ENCODE measurements at regions not wholly inside any gene's neighbourhood (a gene's known extent, or its start where the extent isn't known, plus 50 kb on each side); places are given as distances from the start of the nearest gene placed in this dataset.
"Not testable (repeated sequence)": the region's sequence is repeated elsewhere in the genome, so short reads cannot be mapped to it uniquely, and the experiment has no call there.

DNA sequence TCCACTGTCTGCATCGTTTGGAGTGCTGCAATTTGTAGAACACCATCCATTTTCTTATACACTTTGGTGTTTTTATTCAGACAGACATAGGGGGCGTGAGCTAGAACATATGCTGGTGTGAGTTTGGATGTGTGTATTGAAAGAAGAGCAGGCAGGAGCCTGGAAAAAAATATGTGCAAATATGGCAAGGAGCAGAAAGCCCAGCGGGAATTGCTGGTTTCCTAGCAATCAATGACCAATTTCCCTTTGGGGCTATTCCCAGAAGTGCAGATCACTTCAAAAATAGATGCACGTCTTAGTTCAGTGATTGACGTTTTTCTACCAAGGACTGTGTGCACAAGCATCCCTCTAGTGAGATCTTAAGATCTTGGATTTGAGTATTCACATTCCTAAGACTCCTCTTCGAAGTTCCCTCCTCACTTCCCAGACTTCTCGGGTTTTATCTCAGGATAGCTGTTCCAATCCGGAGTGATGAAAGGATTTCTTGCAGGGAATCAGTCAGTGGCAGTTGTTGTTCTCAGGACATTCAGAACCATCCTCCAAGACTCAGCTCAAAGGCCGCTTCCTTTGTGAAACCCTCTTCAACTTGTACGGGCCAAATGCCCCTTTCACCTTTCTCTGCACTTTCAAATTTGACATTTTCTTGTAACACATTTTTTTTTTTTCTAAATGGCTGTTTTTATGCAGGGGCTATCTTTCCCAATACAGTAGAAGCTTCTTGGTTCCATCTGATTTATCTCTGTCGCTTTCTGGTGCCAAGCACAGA, 268.7 kb upstream of the ASIC2 start:
- peaks cover 5% of the 10 kb centered on the region for H3K27me3 Mint-ChIP-seq
- POLR2A ChIA-PET: no interaction called here

DNA sequence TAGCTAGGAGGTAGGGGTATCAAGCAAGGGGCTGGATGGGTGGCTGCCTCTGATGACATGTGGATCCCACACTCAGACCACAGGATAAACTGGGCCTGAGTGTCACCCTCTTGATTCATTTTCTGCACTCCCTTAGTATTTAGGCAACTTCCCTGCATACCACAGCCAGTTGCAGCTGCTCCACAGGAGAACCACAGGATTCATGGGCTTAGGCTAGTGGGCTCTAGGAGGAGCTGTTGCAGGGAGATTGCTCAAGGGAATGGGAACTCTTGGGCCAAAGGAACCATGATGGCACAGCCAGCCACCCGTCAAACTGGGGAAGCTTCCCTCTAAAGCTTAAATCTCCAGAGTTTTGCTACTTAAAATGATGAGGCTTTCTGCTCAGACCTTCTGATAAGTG, 269.7 kb upstream of the ASIC2 start:
- DNase-seq: no peak
- no peaks in the 10 kb centered on the region for H3K4me1 Mint-ChIP-seq (ENCODE audit: low read depth)
- peaks cover 3% of the 10 kb centered on the region for H3K9me3 Mint-ChIP-seq
- H3K4me3 Mint-ChIP-seq: no peak overlapping the region
- no peak overlapping the region for H3K27ac Mint-ChIP-seq
- peaks cover 5% of the 10 kb centered on the region for H3K27me3 Mint-ChIP-seq
- intact Hi-C loops (cut with micrococcal nuclease): no loop called here
- ChIA-PET POLR2A (no interaction called here), CTCF (no interaction called here)
- H3K36me3 Mint-ChIP-seq: no peaks in the 10 kb centered on the region

More for the DNA sequence above, 268.7 kb upstream of the ASIC2 start:
- no peaks in the 10 kb centered on the region for H3K4me1 Mint-ChIP-seq (ENCODE audit: low read depth)
- CTCF ChIA-PET: no interaction called here
- H3K4me3 Mint-ChIP-seq: no peak overlapping the region
- no peak overlapping the region for H3K27ac Mint-ChIP-seq
- DNase-seq: no peak
- H3K9me3 Mint-ChIP-seq: peaks cover 7% of the 10 kb centered on the region
- no peaks in the 10 kb centered on the region for H3K36me3 Mint-ChIP-seq
- intact Hi-C loops (cut with micrococcal nuclease): no loop called here

DNA sequence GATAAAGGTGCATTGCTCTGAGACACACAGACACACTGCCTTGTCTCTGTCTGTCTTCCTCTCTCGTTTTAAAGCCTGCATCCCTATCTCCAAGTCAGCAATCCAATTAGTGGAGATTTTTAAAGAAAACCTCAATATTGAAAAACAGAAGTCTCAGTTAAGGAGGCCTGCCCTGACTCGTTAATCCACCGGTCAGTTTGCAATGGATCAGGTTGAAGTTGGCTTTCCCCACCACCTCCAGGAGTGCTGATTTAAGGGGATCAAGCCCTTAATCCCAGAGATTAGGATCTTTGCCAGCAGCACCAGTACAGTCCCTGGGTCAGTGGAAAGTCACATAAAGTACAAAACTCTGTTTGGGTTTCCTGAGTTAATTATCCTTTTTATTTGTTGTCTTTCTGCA, 271.1 kb upstream of the ASIC2 start:
- CTCF ChIA-PET: no interaction called here
- Mint-ChIP-seq H3K4me1 (ENCODE audit: low read depth) (no peaks in the 10 kb centered on the region), H3K4me3 (no peak overlapping the region), H3K27me3 (peaks cover 4% of the 10 kb centered on the region), H3K36me3 (no peaks in the 10 kb centered on the region), H3K27ac (no peak overlapping the region), H3K9me3 (no peaks in the 10 kb centered on the region)
- POLR2A ChIA-PET: no interaction called here
- DNase-seq: no peak
- intact Hi-C loops (cut with micrococcal nuclease): no loop called here

DNA sequence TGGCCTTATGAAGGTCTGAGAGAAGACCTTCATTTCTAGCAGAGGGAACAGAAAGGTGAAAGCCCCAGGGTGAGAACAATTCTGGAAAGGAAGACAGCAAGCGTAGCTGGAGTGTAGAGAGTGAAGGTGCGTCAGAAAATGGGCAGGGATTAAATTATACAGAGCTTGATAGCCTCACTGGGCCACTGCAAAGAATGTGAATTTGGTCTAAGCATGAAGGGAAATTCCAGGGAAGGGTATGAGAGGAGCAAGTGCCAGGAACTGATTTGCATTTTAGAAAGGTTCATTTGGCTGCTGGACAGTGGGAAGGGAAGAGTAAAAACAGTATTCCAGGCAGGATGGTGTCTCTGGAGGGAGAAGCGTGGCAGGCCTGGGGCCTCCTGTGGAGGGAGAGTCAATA, 274.1 kb upstream of the ASIC2 start:
- H3K4me3 Mint-ChIP-seq: no peak overlapping the region
- peaks cover 7% of the 10 kb centered on the region for H3K27me3 Mint-ChIP-seq
- DNase-seq: no peak
- H3K9me3 Mint-ChIP-seq: no peaks in the 10 kb centered on the region
- H3K4me1 Mint-ChIP-seq (ENCODE audit: low read depth): no peaks in the 10 kb centered on the region
- CTCF ChIA-PET: no interaction called here
- H3K27ac Mint-ChIP-seq: no peak overlapping the region
- no peaks in the 10 kb centered on the region for H3K36me3 Mint-ChIP-seq
- intact Hi-C loops (cut with micrococcal nuclease): no loop called here
- POLR2A ChIA-PET: no interaction called here

DNA sequence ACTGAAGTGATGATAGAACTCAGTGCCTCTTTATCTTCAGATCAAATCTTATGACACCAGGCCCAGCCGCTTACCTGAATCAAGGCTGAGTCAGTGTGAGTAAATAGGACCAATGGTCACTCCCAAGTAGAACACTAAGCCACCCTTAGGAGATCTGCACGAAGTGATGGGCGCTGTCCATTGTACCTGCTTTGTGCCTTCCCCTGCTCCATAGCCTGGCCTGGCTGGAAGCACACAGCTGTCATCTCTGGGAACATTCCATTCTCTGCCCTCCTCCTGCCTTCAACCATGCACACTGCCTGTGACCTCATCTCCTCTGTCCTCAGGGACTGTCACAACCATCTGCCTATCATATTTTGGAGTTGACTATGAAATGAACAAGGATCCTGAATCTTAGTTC, 279.5 kb upstream of the ASIC2 start:
- intact Hi-C loops (cut with micrococcal nuclease): no loop called here
- ChIA-PET POLR2A (no interaction called here), CTCF (no interaction called here)
- Mint-ChIP-seq H3K27ac (no peak overlapping the region), H3K36me3 (no peaks in the 10 kb centered on the region), H3K4me3 (no peak overlapping the region), H3K4me1 (ENCODE audit: low read depth) (no peaks in the 10 kb centered on the region), H3K27me3 (peaks cover 11% of the 10 kb centered on the region), H3K9me3 (no peaks in the 10 kb centered on the region)
- DNase-seq: no peak

DNA sequence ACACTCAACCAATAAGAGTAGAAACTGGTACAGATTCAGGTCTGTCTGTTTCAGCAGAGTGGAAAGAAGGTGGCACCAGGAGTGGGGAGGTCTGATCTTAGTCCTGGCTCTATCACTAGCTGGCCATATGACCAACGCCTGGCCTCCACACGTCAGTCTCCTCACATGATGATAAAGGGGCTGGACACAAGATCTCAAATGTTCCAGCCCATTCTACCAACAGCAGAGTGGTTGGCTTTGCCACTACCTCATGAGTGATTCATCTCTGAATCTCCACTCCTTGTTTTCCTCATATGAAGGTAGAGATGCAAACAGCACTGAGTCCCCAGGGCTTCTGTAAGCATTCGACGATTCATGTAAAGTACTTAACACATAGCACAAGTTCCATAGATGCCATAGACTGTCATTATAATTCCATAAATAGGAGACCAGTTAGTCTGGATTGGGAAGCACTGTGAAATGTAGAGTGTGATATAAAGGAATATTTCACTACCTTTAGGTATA, 281.9 kb upstream of the ASIC2 start:
- Mint-ChIP-seq H3K27me3 (peaks cover 13% of the 10 kb centered on the region), H3K36me3 (no peaks in the 10 kb centered on the region), H3K9me3 (no peaks in the 10 kb centered on the region), H3K4me3 (no peak overlapping the region), H3K4me1 (ENCODE audit: low read depth) (no peaks in the 10 kb centered on the region), H3K27ac (no peak overlapping the region)
- intact Hi-C loops (cut with micrococcal nuclease): no loop called here
- ChIA-PET CTCF (no interaction called here), POLR2A (no interaction called here)
- DNase-seq: no peak

DNA sequence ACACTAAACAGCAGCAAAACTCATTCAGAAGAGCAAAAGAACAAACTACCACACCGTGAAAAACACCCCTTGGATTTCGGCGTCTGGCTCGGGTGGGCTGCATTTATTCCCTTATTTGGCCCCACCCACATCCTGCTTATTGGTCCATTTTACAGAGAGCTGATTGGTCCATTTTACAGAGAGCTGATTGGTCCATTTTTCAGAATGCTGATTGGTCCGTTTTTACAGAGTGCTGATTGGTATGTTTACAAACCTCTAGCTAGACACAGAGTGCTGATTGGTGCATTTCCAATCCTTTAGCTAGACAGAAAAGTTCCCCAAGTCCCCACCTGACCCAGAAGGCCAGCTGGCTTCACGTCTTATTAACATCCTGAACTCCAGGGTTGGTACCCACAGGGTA, 286.6 kb upstream of the ASIC2 start:
- H3K36me3 Mint-ChIP-seq; POLR2A ChIA-PET; H3K4me3 Mint-ChIP-seq; H3K27ac Mint-ChIP-seq; H3K4me1 Mint-ChIP-seq (ENCODE audit: low read depth); H3K9me3 Mint-ChIP-seq; intact Hi-C loops (cut with micrococcal nuclease); DNase-seq; H3K27me3 Mint-ChIP-seq; CTCF ChIA-PET: not testable (repeated sequence)

DNA sequence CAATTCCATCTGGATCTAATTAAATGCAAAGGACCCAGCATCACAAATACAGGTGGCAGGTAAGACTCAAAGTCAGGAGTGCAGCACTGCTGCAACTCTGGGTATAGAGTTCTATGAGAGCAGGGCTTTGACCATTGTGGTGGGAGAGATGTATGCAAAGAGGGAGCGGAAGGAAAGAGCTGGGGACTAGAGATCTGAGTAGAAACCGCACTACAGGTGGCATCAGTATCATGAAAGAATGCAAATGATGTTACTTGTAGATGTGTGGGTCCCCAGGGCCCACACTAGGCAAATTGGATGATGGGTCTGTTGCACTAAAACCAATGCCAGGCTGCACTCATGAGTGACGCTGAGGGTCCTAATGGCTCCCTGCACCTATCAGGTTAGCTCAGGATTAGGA, 287.1 kb upstream of the ASIC2 start:
- H3K36me3 Mint-ChIP-seq: no peaks in the 10 kb centered on the region
- no peak for DNase-seq
- POLR2A ChIA-PET: no interaction called here
- no peaks in the 10 kb centered on the region for H3K4me1 Mint-ChIP-seq (ENCODE audit: low read depth)
- CTCF ChIA-PET: no interaction called here
- H3K9me3 Mint-ChIP-seq: no peaks in the 10 kb centered on the region
- H3K27ac Mint-ChIP-seq: no peak overlapping the region
- no peak overlapping the region for H3K4me3 Mint-ChIP-seq
- H3K27me3 Mint-ChIP-seq: peaks cover 8% of the 10 kb centered on the region
- intact Hi-C loops (cut with micrococcal nuclease): no loop called here

DNA sequence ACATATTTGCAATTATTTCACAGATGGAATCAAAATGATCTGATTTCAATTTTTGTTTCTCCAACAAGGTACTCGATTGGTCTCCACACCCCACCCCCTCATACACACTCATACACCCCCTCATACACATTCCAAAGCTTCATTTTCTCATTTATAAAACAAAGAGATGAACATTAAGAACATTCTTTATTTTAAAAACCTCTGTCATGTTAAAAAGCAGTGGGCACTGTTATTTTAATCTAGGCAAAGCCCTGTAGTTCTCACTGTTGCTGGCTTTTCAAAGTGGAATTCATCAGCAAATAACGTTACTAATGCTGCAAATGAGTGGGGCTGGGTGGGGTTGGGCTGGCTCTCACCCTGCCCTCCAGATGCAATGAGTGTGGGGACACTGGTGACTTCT, 289.6 kb upstream of the ASIC2 start:
- no peak overlapping the region for H3K4me3 Mint-ChIP-seq
- H3K27ac Mint-ChIP-seq: no peak overlapping the region
- CTCF ChIA-PET: no interaction called here

DNA sequence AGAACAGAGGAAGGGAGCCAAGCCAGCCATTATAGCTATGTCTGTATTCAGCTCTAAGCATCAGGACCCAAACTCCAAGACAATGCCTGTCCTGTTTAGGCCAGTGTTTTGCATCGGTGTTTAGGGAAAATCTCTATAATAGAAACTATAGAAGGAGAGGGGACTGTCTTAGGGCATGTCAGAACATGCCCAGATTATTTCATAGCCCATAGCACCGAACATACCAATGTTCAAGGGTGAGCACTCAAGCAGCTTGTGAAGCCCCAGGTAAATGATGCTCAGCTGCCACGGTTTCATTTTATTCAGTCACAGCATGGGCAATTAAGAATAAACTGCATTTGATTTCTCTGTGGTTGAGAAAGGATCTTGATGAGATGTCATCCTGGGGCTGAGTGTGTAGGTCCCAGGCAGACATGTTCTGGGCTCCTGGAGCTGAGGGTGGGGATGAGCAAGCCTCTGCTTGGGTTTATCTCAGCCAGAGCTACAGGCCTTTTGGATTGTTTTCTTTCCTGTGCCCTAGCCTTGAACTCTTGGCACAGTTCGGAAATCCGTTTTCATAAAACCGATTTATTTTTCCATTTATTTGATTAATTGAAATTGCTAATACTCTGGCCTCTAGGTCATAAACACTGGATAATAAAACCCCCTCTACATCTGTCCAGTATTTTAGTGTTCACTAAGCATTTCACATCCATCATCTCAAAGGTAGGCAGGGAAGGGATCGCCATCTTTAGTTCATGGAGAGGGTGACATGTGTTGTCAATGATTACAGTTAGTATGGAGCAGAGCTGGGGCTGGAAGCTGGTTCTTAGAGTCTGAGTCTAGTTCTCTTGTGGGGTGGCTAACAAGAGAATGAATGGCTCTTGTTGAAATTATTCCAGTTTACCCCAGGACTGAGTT, 290.7 kb upstream of the ASIC2 start:
- H3K4me3 Mint-ChIP-seq: no peak overlapping the region
- intact Hi-C loops (cut with micrococcal nuclease): no loop called here
- POLR2A ChIA-PET: no interaction called here

More for the DNA sequence above, 289.6 kb upstream of the ASIC2 start:
- H3K36me3 Mint-ChIP-seq: no peaks in the 10 kb centered on the region
- no peaks in the 10 kb centered on the region for H3K9me3 Mint-ChIP-seq
- no peak for DNase-seq
- H3K4me1 Mint-ChIP-seq (ENCODE audit: low read depth): no peaks in the 10 kb centered on the region
- intact Hi-C loops (cut with micrococcal nuclease): no loop called here
- POLR2A ChIA-PET: no interaction called here
- peaks cover 7% of the 10 kb centered on the region for H3K27me3 Mint-ChIP-seq

DNA sequence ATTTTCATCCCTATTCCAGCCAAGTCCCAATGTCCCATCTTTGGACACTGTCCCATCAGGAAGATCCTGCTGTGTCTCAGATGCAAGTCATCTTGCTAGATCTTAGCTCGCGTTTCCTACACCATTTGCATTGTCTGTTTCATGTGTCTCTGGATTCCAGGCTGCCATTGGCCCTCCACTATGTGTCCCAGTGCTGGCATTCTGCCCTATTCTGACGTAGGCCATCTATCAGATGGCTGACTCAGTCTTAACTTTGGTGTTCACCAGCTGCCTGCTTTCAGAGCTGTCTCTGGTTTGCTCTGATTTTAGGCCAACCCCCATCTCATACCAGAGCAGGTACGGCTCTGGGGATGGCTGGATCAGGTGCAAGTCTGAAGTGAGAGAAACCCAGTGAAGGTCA, 300.9 kb upstream of the ASIC2 start:
- no peak overlapping the region for H3K4me3 Mint-ChIP-seq
- H3K9me3 Mint-ChIP-seq: no peaks in the 10 kb centered on the region
- no peaks in the 10 kb centered on the region for H3K4me1 Mint-ChIP-seq (ENCODE audit: low read depth)
- no peaks in the 10 kb centered on the region for H3K36me3 Mint-ChIP-seq
- intact Hi-C loops (cut with micrococcal nuclease): no loop called here
- peaks cover 10% of the 10 kb centered on the region for H3K27me3 Mint-ChIP-seq
- ChIA-PET POLR2A (no interaction called here), CTCF (no interaction called here)
- no peak for DNase-seq
- no peak overlapping the region for H3K27ac Mint-ChIP-seq

More for the DNA sequence above, 290.7 kb upstream of the ASIC2 start:
- no peaks in the 10 kb centered on the region for H3K36me3 Mint-ChIP-seq
- no peak overlapping the region for H3K27ac Mint-ChIP-seq
- CTCF ChIA-PET: interaction anchor here (0.6 kb wide), 1 partner anchor 220 kb away, joined by 3 read pairs; no protein-coding TSS in a partner anchor
- peaks cover 4% of the 10 kb centered on the region for H3K27me3 Mint-ChIP-seq
- H3K4me1 Mint-ChIP-seq (ENCODE audit: low read depth): no peaks in the 10 kb centered on the region
- DNase-seq: no peak
- H3K9me3 Mint-ChIP-seq: no peaks in the 10 kb centered on the region

DNA sequence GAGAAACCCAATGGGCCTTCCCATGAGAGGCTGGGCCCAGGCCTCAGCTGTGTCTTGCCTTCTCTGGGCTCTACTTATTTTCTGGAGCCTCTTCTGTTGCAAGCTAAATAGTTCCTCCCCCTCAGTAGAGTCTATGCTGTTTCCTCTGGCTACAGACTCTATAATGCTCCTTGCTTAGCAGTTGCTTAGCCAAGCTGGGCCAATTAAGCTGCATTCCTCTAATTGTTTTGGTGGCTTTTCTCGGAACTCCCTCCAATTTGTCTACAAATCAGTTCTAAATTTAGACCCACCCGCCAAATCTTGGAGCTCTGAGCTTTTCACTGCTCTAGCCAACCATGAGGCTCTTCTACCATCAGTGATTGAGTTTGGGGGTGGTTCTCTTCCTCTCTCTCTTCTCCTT, 302.7 kb upstream of the ASIC2 start:
- Mint-ChIP-seq H3K27ac (no peak overlapping the region), H3K27me3 (peaks cover 8% of the 10 kb centered on the region), H3K9me3 (no peaks in the 10 kb centered on the region), H3K36me3 (no peaks in the 10 kb centered on the region), H3K4me3 (no peak overlapping the region), H3K4me1 (ENCODE audit: low read depth) (no peaks in the 10 kb centered on the region)
- DNase-seq: no peak
- intact Hi-C loops (cut with micrococcal nuclease): no loop called here
- CTCF ChIA-PET: no interaction called here
- POLR2A ChIA-PET: no interaction called here

DNA sequence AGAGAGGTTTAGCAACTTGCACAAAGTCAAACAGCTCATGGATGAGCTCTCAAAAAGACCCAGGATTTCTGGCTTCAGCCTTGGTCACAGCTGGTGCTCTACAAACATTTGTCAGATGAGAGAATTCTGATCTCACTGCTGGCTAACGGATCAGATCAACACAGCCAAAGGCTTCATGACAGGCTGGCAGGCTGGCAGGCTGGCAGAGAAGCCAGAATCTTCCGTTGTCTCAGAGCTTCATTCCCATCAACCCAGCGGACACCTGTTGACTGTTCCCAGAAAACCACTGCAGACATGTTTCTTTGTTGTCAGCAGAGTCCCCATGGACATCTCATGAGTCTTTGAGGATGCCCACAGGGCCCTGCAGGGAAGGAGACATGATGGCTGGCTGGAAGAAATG, 303.8 kb upstream of the ASIC2 start:
- intact Hi-C loops (cut with micrococcal nuclease): no loop called here
- no peak overlapping the region for H3K27ac Mint-ChIP-seq
- no peaks in the 10 kb centered on the region for H3K4me1 Mint-ChIP-seq (ENCODE audit: low read depth)
- H3K9me3 Mint-ChIP-seq: no peaks in the 10 kb centered on the region
- ChIA-PET CTCF (no interaction called here), POLR2A (no interaction called here)
- no peak overlapping the region for H3K4me3 Mint-ChIP-seq
- no peak for DNase-seq
- H3K36me3 Mint-ChIP-seq: no peaks in the 10 kb centered on the region
- peaks cover 7% of the 10 kb centered on the region for H3K27me3 Mint-ChIP-seq

All from activated CD4-positive, alpha-beta memory T cell treated with anti-CD3 and anti-CD28 coated beads for 36 hours (primary cell).